ENCODE measurements at regions not wholly inside any gene's neighbourhood (a gene's known extent, or its start where the extent isn't known, plus 50 kb on each side); places are given as distances from the start of the nearest gene placed in this dataset.

- H3K27me3 ChIP-seq: no peaks in the 10 kb centered on the region
- no peaks in the 10 kb centered on the region for H3K4me1 ChIP-seq
- TF ChIP-seq EP300 (IDR thresholded peaks at IDR 0.05) (no peak), POLR2A (IDR thresholded peaks at IDR 0.05) (no peak), POLR2AphosphoS5 (IDR thresholded peaks at IDR 0.05) (no peak), CTCF (IDR thresholded peaks at IDR 0.05) (no peak)
- H3K4me3 ChIP-seq: no peak overlapping the region
- WGBS, 2 donors (ENCODE audit: low coverage in 1 of 2): 68 to 88% methylated on average over 3 to 5 of the region's 6 CpGs
- H3K36me3 ChIP-seq: no peaks in the 10 kb centered on the region
- H3K27ac ChIP-seq: no peak overlapping the region
- peaks cover 0 to 6% (median 0%) of the 10 kb centered on the region in 3 donors for H3K9me3 ChIP-seq
- ATAC-seq: no peak
Measured at GRCh38 chr2:129771418-129772189, 207.9 kb upstream of the RAB6C start.

GRCh38 chr2:129772190-129772579, 207.3 kb upstream of the RAB6C start:
- H3K4me3 ChIP-seq: no peak overlapping the region
- ATAC-seq: no peak
- H3K4me1 ChIP-seq: no peaks in the 10 kb centered on the region
- no peaks in the 10 kb centered on the region for H3K27me3 ChIP-seq
- peaks cover 0 to 6% (median 0%) of the 10 kb centered on the region in 3 donors for H3K9me3 ChIP-seq
- H3K27ac ChIP-seq: no peak overlapping the region
- 31 to 56% methylated on average over 2 of the region's 2 CpGs for WGBS, 2 donors (ENCODE audit: low coverage in 1 of 2)
- TF ChIP-seq CTCF (IDR thresholded peaks at IDR 0.05): no peak
- no peak for TF ChIP-seq POLR2AphosphoS5 (IDR thresholded peaks at IDR 0.05)
- no peak for TF ChIP-seq POLR2A (IDR thresholded peaks at IDR 0.05)
- TF ChIP-seq EP300 (IDR thresholded peaks at IDR 0.05): no peak
- H3K36me3 ChIP-seq: no peaks in the 10 kb centered on the region

- Histone ChIP-seq H3K4me1 (no peaks in the 10 kb centered on the region), H3K4me3 (no peak overlapping the region), H3K27ac (no peak overlapping the region), H3K9me3 (peaks cover 0 to 6% (median 0%) of the 10 kb centered on the region in 3 donors), H3K36me3 (no peaks in the 10 kb centered on the region), H3K27me3 (no peaks in the 10 kb centered on the region)
- TF ChIP-seq POLR2AphosphoS5 (IDR thresholded peaks at IDR 0.05): no peak
- TF ChIP-seq POLR2A (IDR thresholded peaks at IDR 0.05): no peak
- no peak for TF ChIP-seq CTCF (IDR thresholded peaks at IDR 0.05)
- no peak for TF ChIP-seq EP300 (IDR thresholded peaks at IDR 0.05)
- no peak for ATAC-seq
- WGBS, 2 donors (ENCODE audit: low coverage in 1 of 2): 60 to 67% methylated on average over 2 to 3 of the region's 3 CpGs
Measured at GRCh38 chr2:129775952-129776653, 203.4 kb upstream of the RAB6C start.

DNA sequence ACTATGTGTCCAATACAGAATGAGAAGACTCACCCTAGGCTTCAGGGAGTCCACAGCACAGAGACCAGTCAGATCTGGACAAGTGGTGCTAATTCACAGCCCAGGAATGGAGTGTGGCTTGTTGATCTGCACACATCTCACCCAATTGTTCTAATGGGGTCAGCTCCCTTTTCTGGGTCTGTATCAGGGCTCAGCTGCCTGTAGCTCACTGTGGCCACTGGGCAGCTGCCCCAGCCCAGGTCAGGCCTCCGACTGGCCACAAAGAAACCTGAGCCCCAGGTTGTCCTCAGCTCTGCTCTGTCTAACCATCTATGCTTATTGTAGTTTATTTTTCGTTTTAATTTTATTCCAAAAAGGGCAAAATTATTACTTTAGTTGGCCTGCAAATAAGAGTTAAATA, 202.3 kb upstream of the RAB6C start:
- Histone ChIP-seq H3K4me1 (no peaks in the 10 kb centered on the region), H3K36me3 (no peaks in the 10 kb centered on the region), H3K27me3 (peaks cover 1% of the 10 kb centered on the region), H3K9me3 (peaks cover 0 to 6% (median 0%) of the 10 kb centered on the region in 3 donors), H3K4me3 (no peak overlapping the region), H3K27ac (no peak overlapping the region)
- ATAC-seq: no peak
- TF ChIP-seq POLR2AphosphoS5 (IDR thresholded peaks at IDR 0.05): no peak
- no peak for TF ChIP-seq CTCF (IDR thresholded peaks at IDR 0.05)
- TF ChIP-seq POLR2A (IDR thresholded peaks at IDR 0.05): no peak
- 66 to 85% methylated on average over 2 of the region's 2 CpGs for WGBS, 2 donors (ENCODE audit: low coverage in 1 of 2)

Data from gastroesophageal sphincter (tissue), 4 donors.